GM18505 (cell line): ENCODE measurements at regions not wholly inside any gene's neighbourhood (a gene's known extent, or its start where the extent isn't known, plus 50 kb on each side); places are given as distances from the start of the nearest gene placed in this dataset.

Experiments used
- ATAC-seq: cut with Tn5 transposase; IDR thresholded peaks from one replicate; pipeline ENCODE4 v1.9.1; 2021; ENCODE audit not compliant: unreplicated experiment
- POLR2A ChIP-seq: IDR thresholded peaks from 4 replicates; pipeline ENCODE4 v1.6.1; 2011; ENCODE audit warnings: borderline replicate concordance; ENCODE audit not compliant: insufficient read depth, insufficient read length; ENCODE audit errors: extremely low read depth

DNA sequence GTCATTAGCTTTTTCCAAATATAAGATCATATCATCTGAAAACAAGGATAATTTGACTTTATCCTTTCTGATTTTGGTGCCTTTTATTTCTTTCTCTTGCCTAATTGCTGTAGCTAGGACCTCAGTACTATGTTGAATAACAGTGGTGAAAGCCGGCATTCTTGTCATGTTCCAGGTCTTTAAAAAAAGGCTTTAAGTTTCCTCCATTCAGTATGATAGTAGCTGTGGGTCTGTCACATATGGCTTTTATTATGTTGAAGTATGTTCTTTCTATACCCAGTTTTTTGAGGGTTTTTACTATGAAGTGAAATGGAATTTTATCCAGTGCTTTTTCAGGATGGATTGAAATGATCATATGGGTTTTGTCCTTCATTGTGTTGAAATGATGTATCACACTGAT is 115.8 kb downstream of the DUSP10 start:
- TF ChIP-seq POLR2A: no peak
- ATAC-seq: no peak

DNA sequence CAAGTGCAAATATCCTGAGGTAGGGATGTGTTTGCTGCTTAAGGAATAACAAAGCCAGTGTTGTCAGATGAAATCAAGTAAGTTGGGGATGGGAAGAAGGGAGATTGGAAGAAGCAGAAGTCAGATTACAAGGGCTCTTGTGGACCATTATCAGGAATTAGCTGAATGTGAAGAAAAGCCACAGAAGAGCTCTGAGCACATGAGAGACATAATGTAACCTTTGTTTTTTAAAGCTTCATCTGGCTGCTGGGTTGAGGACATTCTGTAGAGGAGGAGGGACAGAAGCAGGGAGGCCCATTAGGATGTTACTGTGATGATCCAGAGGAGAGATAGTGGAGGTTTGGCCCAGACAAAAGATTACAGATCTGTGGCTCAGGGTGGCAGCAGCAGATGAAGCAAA is 111.7 kb downstream of the DUSP10 start:
- no peak for ATAC-seq
- TF ChIP-seq POLR2A: no peak

DNA sequence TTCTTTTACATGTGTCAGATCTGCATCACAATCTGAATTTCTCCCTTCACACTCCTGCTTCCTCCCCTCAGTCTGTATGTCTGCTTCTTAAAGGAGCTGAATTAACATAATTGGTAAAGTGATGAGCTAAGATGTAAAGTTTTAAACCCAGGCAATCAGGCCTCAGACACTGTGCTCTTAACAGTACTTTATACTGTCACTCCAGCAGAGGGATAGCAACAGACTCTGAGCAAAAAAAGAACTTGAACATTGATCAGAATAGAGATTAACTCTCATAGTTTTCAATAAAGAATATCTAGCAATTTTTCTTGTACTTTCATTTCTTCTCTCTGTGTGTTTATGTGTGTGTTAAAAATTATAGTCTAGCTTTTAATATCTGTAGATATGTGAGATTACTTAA is 110.3 kb downstream of the DUSP10 start:
- no peak for TF ChIP-seq POLR2A
- ATAC-seq: no peak

DNA sequence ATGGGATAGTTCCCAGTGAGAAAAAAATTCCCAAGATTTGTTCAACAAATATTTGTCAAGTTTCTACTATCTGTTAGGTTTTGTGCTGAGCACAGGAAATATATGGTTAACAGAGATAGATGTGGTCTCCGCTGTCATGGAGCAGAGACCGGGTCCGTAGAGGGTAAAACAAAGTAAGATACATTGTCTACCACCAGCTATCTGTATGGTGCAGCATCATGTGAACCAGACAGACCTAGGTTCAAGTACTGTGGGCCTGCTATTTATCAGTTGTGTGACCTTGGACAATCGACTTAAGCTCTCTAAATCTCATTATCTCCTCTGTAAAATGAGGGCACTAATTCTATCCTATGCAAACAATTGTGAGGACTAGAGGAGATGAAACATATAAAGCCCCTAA is 109.8 kb downstream of the DUSP10 start:
- no peak for ATAC-seq
- no peak for TF ChIP-seq POLR2A

DNA sequence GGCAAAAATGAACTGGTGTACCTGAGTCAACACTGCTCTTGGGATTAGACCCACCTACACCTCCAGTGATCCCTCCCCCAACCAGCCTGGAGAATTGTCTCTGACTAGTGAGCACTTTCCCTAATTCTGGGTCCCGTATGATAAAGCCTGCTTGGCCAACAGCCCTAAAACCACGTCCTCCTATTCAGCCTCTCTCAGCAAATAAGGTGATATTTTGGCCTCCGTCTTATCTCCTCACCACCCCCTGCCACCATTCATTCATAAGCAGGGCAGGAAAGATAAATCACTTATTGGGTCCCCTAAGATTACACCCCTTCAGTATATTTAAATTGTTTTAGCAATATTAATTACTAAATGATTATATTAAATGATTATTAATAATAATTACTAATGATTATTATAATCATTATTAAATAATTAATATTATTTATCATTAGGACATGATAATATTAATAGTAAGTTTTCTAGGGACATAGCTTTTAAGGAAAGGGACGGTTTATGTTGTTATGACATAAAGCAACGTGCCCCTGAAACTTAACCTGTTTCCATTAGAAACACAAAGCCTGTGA is 108.0 kb downstream of the DUSP10 start:
- ATAC-seq: no peak
- TF ChIP-seq POLR2A: no peak

DNA sequence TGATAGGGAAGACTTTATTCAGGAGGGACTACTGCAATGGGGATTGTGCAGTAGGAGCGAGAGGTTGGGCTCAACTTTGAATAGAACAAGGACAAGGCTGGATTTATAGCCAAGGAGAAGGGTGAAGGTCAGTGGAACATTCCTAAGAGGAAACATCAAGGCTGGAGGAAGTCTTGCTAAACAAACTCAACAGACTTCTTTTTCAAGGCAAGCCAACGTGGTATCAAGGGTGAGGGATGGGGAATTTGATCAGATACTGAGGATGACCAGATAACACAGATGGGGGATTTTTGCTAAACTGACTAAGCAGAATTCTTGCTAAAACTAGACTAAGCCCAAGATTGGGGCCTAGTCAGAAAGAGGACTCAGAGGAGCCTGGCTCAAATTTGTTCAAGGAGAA is 107.3 kb downstream of the DUSP10 start:
- no peak for ATAC-seq
- no peak for TF ChIP-seq POLR2A

DNA sequence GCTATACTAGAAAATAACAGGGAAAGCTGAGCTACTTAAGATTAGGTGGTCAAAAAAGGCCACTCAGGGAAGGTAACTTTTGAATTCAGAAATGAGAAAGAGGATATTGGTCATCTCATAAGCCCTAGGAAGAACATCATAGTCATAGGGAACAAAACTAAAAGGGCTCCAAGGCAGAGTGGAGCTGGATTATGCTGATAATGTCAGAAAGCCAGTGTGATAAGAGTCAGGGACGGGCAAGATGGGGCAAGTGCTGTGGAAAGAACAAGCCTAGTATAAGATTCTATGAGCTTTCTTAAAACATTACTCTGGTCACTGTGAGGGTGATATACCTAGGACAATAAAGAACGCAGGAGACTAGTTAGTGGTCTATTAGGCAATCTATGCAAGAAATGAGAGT is 106.6 kb downstream of the DUSP10 start:
- no peak for TF ChIP-seq POLR2A
- no peak for ATAC-seq

DNA sequence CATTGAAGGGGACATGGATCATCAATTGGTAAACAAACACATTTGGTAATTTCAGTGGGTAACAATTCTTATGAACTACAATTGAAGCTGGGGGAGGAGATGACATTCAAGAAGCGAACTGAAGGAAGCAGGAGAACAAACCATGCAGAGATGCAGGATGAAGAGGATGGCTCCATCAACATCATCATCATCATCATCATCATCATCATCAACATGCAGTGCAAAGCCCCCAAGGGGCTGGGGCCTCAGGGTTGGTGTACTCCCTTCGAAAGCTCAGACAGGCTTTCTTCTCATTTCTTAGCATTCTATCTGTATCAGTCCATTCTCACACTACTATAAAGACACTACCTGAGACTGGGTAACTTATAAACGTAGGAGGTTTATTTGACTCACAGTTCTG is 105.8 kb downstream of the DUSP10 start:
- no peak for ATAC-seq
- TF ChIP-seq POLR2A: no peak

DNA sequence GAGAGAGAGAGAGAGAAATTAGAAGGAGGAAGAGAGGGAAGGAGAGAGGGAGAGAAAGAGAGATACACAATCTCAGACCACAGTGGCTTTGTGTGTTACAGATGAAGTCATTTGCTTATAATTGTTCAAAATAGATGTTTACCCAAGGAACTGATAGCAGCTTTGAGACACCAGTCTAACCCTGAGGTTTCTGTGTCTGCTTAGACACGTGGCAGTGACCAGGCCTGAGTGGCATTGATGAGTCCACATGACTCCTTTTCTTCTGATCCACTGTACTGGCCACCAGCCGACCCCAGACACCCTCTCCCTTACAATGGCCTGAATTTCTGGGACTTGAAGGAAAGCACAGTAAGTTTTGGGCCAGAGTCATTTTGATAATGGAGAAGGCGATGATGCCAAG is 104.9 kb downstream of the DUSP10 start:
- ATAC-seq: no peak
- TF ChIP-seq POLR2A: no peak

DNA sequence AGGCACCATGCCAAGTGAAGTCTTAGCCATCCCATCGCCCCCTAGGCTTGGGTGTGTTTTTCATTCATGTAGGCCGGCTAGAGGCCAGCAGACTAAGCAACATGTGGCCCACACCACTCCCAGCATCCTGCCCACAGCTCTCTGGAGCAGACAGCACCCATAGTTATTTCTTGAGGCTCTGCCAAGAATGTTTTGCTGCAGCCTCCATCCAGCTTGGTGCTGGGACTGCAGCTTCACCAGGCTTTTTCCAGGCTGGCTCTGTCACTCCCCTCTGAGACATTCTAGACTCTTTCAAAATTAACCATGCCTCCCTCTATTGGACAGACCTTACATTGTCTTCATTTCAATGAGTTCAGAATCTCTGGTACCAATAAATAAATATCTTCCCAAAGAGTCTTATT is 104.2 kb downstream of the DUSP10 start:
- no peak for TF ChIP-seq POLR2A
- no peak for ATAC-seq

DNA sequence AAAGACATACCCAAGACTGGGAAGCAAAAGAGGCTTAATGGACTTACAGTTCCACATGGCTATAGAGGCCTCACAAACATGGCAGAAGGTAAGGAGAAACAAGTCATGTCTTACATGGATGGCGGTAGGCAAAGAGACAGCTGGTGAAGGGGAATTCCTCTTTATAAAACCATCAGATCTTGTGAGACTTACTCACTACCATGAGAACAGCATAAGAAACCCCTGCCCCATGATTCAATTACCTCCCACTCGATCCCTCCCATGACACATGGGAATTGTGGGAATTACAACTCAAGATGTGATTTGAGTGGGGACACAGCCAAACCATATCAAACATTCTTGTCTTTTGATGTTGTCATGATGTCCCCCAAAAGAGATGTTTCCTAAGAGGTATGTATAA is 103.3 kb downstream of the DUSP10 start:
- no peak for ATAC-seq
- no peak for TF ChIP-seq POLR2A

DNA sequence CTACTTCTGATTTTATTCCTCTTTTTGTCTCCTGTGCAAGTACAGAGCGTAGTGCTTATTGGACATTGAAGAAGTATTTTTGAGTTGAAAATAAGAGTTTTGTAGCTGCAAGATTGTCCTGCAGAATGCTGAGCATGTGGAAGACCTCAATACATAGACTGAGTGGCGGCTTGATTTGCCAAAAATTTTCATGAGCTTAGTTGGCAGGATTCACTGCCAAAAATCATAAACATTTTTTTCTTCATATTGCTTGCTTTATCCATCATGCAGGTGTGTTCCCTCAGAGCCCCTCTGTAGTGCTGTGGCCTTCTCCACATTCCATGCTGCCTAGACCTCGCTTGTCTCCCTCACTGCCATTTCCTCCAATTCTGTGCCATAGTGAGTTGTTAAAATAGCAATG is 100.1 kb downstream of the DUSP10 start:
- ATAC-seq: no peak
- TF ChIP-seq POLR2A: no peak

DNA sequence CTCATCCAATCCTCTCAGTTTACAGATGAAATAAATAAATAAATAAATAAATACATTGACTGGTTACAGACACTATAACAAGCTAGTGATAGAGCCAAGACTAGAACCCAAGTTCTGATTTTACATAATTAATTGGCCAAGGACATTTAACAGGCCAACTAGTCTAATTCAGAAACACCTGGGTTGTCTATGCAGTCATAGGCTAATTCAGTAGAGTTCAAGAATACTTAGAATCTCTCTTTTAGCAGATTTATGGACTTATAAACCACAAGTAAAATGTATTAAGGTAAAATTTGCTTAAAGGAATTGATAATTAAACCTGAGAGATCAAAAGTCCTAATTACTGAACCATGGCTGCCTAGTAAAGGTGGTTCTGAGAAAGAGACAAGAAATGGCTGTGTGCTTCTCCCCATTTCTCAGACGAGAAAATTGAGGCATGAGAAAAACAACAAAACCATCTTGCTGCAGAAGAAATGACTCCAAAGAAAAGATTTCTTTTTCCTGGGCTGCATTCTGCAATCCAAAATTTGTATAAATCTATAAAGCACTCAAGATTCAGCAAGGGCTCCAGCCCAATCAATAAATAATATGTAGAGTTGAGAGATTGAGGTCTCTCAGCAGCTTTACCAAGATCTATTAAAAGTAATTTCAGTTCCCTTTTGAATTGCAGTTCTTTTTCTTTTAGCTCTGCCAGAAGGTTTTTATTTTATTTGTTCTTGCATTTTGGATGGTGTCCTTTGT is 98.3 kb downstream of the DUSP10 start:
- TF ChIP-seq POLR2A: no peak
- peak; percentile 67 for ATAC-seq

DNA sequence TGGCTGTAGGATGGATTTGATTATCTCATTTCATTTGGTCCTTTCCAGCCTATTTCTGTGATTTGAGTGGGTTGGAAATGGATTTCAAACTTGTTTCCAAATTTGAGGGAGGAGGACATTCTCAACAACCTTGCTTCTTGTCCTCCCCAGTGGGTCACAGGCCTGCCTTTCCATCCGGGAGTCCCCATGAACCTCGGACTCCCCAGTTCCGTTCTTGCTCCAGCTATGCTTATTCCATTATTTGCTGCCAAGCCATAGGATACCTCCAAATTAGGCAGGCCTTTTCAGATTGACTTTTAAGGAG is 97.8 kb downstream of the DUSP10 start:
- no peak for TF ChIP-seq POLR2A
- ATAC-seq: peak; percentile 8
